GM12878 (cell line): ENCODE measurements at regions not wholly inside any gene's neighbourhood (a gene's known extent, or its start where the extent isn't known, plus 50 kb on each side); places are given as distances from the start of the nearest gene placed in this dataset.

Experiments used
- ATAC-seq: fragments of 200-7000 bp; cut with Tn5 transposase; 3 replicates; pipeline ENCODE4 v1.9.1; 2020; ENCODE audit warnings: mild to moderate bottlenecking, moderate library complexity
- BruUV-seq: library from RNA; stranded (reverse); fragments of 400-500 nt; replicated peaks from 2 replicates; lab custom pipeline; 2021; lab: Mats Ljungman, UMichigan
- CTCF ChIA-PET: fragments of 300-600 bp; sonication (Branson Sonifier 250); formaldehyde crosslinking; extraction: SDS; loops from one replicate; lab custom pipeline; 2021; ENCODE audit warnings: inconsistent platforms; lab: Yijun Ruan, JAX
- POLR2A ChIA-PET: fragments of 350-600 bp; formaldehyde crosslinking; extraction: SDS; loops from one replicate; lab custom pipeline; 2021; ENCODE audit warnings: inconsistent platforms; lab: Charles Lee
- RAD21 ChIA-PET: fragments of 300-600 bp; sonication (Branson Sonifier 250); formaldehyde crosslinking; loops from one replicate; lab custom pipeline; 2023; ENCODE audit warnings: antibody characterized with exemption; ENCODE audit not compliant: unreplicated experiment; lab: Charles Lee
- SMC1A ChIA-PET: fragments of 300-600 bp; sonication (Branson Sonifier 250); formaldehyde crosslinking; loops from one replicate; lab custom pipeline; 2023; ENCODE audit not compliant: unreplicated experiment, uncharacterized antibody; lab: Charles Lee
- DNase-seq: peaks from one replicate; pipeline ENCODE4 v3.0.0-alpha.2; 2011; ENCODE audit warnings: low read depth, low spot score
- FAIRE-seq: peaks from 3 replicates; lab custom pipeline; 2011; peaks lifted over from hg19 to GRCh38; lab: Jason Lieb, UNC
- H2AFZ ChIP-seq: 2 replicates; pipeline ENCODE4 v1.6.0; 2011; ENCODE audit warnings: low read depth, low read length, control low read depth; ENCODE audit not compliant: control insufficient read depth
- H3K27ac ChIP-seq: 2 replicates; pipeline ENCODE4 v1.5.1; 2011; ENCODE audit warnings: control low read depth; ENCODE audit not compliant: control insufficient read depth, insufficient read depth
- H3K27me3 ChIP-seq, 2 experiments: replicated peaks in 1 of 2; 2 replicates each; pipeline versions ENCODE4 v1.6.0 to v1.6.1; 2011; ENCODE audit warnings: low read length in 1 of 2; ENCODE audit not compliant: control insufficient read depth in 2 of 2, insufficient read depth in 2 of 2
- H3K36me3 ChIP-seq, 2 experiments: 2 replicates each; pipeline ENCODE4 v1.5.1; 2011; ENCODE audit warnings: low read length in 1 of 2; ENCODE audit not compliant: control insufficient read depth in 2 of 2, insufficient read depth in 2 of 2
- H3K4me1 ChIP-seq: 2 replicates; pipeline ENCODE4 v1.6.1; 2011; ENCODE audit warnings: mild to moderate bottlenecking, low read length, moderate library complexity, mixed read lengths; ENCODE audit not compliant: control insufficient read depth, insufficient read depth
- H3K4me2 ChIP-seq: 2 replicates; pipeline ENCODE4 v1.6.0; 2011; ENCODE audit warnings: control low read depth; ENCODE audit not compliant: control insufficient read depth, insufficient read depth
- H3K4me3 ChIP-seq: fragments of 200-600 bp; sonication (generic); 2 replicates; pipeline ENCODE4 v1.5.1; 2016
- H3K79me2 ChIP-seq: 2 replicates; pipeline ENCODE4 v1.6.0; 2011; ENCODE audit warnings: low read length; ENCODE audit not compliant: control insufficient read depth, insufficient read depth
- H3K9ac ChIP-seq: 2 replicates; pipeline ENCODE4 v1.8.0; 2011; ENCODE audit warnings: low read length, control low read depth, mixed read lengths; ENCODE audit not compliant: control insufficient read depth, insufficient read depth
- H3K9me3 ChIP-seq: replicated peaks from 3 replicates; pipeline ENCODE4 v1.5.1; 2011; ENCODE audit warnings: mild to moderate bottlenecking, low read length; ENCODE audit not compliant: control insufficient read depth, insufficient read depth
- H4K20me1 ChIP-seq: 2 replicates; pipeline ENCODE4 v1.6.0; 2011; ENCODE audit not compliant: control insufficient read depth, insufficient read depth
- ATF7 ChIP-seq: fragments of 450-650 bp; IDR thresholded peaks from 2 replicates; pipeline ENCODE4 v1.6.1; 2016; ENCODE audit warnings: low read depth, mild to moderate bottlenecking
- CREB1 ChIP-seq: IDR thresholded peaks from 2 replicates; pipeline ENCODE4 v1.6.1; 2012; ENCODE audit warnings: low read depth, mild to moderate bottlenecking, inconsistent platforms
- EGR1 ChIP-seq, 2 experiments: IDR thresholded peaks; 1 replicate in 1 of 2; 2 replicates in 1 of 2; pipeline ENCODE4 v1.6.1; 2011 to 2012; ENCODE audit warnings: low read depth in 2 of 2, low read length in 2 of 2, borderline replicate concordance in 1 of 2, mild to moderate bottlenecking in 1 of 2, moderate library complexity in 1 of 2
- FOXM1 ChIP-seq: IDR thresholded peaks from 2 replicates; pipeline ENCODE4 v1.6.1; 2012; ENCODE audit warnings: low read depth, mild to moderate bottlenecking, inconsistent platforms, low read length, moderate library complexity
- JUNB ChIP-seq: IDR thresholded peaks from 2 replicates; pipeline ENCODE4 v1.6.1; 2016; ENCODE audit warnings: antibody characterized with exemption, mild to moderate bottlenecking
- NFIC ChIP-seq: IDR thresholded peaks from 2 replicates; pipeline ENCODE4 v1.6.1; 2012; ENCODE audit warnings: low read depth, mild to moderate bottlenecking, inconsistent platforms, low read length, moderate library complexity
- NR2C1 ChIP-seq: fragments of 450-650 bp; IDR thresholded peaks from 2 replicates; pipeline ENCODE4 v1.6.1; 2017; ENCODE audit warnings: antibody characterized with exemption, mild to moderate bottlenecking, moderate library complexity
- NR2F1 ChIP-seq: fragments of 450-650 bp; conservative IDR thresholded peaks from 2 replicates; pipeline ENCODE4 v1.6.1; 2017; ENCODE audit warnings: mild to moderate bottlenecking
- RUNX3 ChIP-seq: IDR thresholded peaks from 2 replicates; pipeline ENCODE4 v1.6.1; 2012; ENCODE audit warnings: low read length, inconsistent platforms
- WGBS: methylation state at CpG from one replicate; pipeline ENCODE4 v1.1.6; 2016; ENCODE audit warnings: low lambda C conversion rate; ENCODE audit not compliant: insufficient replicate concordance, insufficient coverage; ENCODE audit errors: missing lambda C conversion rate; 5-methylcytosine and 5-hydroxymethylcytosine counted together
- in situ Hi-C: fragments of 300-500 bp; cut with MboI; formaldehyde crosslinking; loops from 9 replicates; pipeline ENCODE4 v1.14.3; 2018; ENCODE audit warnings: mixed read lengths
- intact Hi-C: fragments of 100-400 bp; cut with micrococcal nuclease; formaldehyde crosslinking; loops from one replicate; pipeline ENCODE4 v1.14.2; 2022; ENCODE audit not compliant: unreplicated experiment
- TF ChIP-seq, protein P1 (sequence below): fragments of 450-650 bp; IDR thresholded peaks from 2 replicates; pipeline ENCODE4 v1.6.1; 2017; ENCODE audit warnings: low read depth, mild to moderate bottlenecking, moderate library complexity

DNA sequence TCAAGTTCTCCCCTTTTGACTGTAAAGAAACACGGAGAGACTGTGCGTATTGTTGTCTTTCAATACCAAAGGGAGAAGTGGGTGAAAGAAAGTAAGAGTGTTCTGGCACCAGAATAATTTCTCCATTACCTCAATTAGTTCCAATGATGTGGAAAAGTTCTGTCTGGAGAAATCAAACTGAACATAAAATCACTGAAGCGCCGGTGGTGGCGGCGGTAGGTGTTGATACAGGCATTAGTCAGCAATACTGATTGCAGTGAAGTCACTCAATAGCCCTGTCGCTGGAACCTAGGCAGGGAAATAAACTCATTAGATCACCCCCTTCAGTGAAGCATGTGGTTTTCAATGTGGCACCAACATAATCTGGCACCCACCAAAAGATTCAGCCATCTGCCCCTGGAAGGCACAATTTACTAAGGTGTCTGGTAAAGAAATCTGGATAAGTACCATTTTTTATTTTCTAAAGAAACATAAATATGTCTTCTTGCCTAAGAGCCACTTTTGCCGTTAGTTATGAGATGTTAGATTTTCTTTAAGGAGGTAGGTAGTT is 274.2 kb upstream of the SOX9 start:
- H3K36me3 ChIP-seq, result no peaks in the 10 kb centered on the region
- H3K9ac ChIP-seq, result no peak overlapping the region
- no peak for TF ChIP-seq ATF7
- TF ChIP-seq, all 136 proteins: peak for 0
- no TSS peak for BruUV-seq
- Histone ChIP-seq H3K27ac (no peak overlapping the region), H4K20me1 (no peaks in the 10 kb centered on the region), H3K4me3 (no peak overlapping the region), H3K4me2 (no peak overlapping the region), H3K79me2 (no peaks in the 10 kb centered on the region), H3K27me3 (no peaks in the 10 kb centered on the region), H3K9me3 (no peaks in the 10 kb centered on the region; the same call in 2 of the 3 replicates), H2AFZ (no peak overlapping the region), H3K4me1 (no peaks in the 10 kb centered on the region)
- ChIA-PET CTCF (no interaction called here), SMC1A (no interaction called here), RAD21 (no interaction called here), POLR2A (no interaction called here)
- ATAC-seq (no peak), DNase-seq (no peak), FAIRE-seq (no peak)
- WGBS, result 76% methylated on average over 8 of the region's 8 CpGs
- intact Hi-C loops, result no loop called here
- in situ Hi-C loops, result no loop called here

DNA sequence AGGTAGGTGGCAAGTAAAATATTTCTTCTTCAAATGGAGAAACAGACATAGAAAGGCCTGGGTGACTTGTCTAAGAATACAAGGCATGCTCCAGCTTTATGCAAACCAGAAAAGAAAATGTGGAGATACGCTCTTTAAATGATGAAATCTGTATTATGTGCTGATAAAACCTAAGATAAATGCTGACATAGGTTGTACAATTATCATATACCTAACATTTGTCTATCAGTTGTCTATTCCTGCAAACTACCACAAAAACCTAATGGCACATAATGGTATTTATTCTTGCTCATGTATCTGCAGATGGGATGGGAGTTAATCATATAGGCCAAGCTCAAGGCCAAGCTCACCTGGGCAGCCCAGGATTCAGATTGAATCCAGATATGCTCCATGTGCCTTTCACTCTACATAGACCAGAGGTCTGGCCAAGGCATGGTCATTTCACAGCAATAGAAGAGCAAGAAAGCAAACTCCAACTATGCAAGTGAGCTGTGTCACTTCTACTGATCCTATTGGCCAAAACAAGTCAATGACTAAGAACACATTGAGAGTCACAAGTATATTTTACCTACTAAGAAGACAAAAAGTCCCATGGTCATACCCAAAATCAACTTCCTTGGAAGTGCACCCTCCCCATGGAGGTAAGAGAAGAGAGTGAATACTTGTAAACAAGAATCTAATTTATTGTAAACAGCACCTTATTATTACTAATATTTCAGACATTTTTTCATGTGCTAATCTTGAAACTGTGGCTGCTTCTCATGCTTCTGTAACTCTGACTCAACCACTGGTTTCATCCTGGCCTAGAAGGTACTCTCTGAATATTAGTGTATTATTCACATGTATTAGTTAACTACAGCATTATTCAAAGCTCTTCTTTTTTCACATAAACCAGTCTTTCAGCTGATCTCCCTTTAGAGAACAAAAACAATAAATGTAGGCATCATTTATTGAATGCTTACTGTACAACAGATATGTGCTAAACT is 270.7 kb upstream of the SOX9 start:
- H2AFZ ChIP-seq, result peak overlapping the region; percentile 34
- 0% methylated on average over 1 of the region's 1 CpG for WGBS
- DNase-seq, result no peak
- H3K4me3 ChIP-seq, result no peak overlapping the region
- ChIA-PET POLR2A (no interaction called here), SMC1A (interaction anchor here (1.0 kb wide), 1 partner anchor 155 kb away, joined by 3 read pairs; no protein-coding TSS in a partner anchor), CTCF (no interaction called here), RAD21 (interaction anchor here (1.2 kb wide), 1 partner anchor 33 kb away, joined by 3 read pairs; no protein-coding TSS in a partner anchor)
- H3K27ac ChIP-seq, result peak overlapping the region; percentile 31; the same call in 1 of the 2 replicates
- no peak overlapping the region for H3K9ac ChIP-seq
- intact Hi-C loops (loop anchor here (2.0 kb wide), 1 partner anchor 155 kb away; no protein-coding TSS in a partner anchor), in situ Hi-C loops (no loop called here)
- TF ChIP-seq, protein P1, sequence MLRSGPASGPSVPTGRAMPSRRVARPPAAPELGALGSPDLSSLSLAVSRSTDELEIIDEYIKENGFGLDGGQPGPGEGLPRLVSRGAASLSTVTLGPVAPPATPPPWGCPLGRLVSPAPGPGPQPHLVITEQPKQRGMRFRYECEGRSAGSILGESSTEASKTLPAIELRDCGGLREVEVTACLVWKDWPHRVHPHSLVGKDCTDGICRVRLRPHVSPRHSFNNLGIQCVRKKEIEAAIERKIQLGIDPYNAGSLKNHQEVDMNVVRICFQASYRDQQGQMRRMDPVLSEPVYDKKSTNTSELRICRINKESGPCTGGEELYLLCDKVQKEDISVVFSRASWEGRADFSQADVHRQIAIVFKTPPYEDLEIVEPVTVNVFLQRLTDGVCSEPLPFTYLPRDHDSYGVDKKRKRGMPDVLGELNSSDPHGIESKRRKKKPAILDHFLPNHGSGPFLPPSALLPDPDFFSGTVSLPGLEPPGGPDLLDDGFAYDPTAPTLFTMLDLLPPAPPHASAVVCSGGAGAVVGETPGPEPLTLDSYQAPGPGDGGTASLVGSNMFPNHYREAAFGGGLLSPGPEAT, result 0 out of 2 replicates have a peak, but pooled peaks have one; percentile 27
- TF ChIP-seq NFIC (peak; percentile 19; the same call in 1 of the 2 replicates), CREB1 (no peak), JUNB (peak; percentile 57), NR2C1 (no peak), RUNX3 (peak; percentile 27; the same call in 1 of the 2 replicates), FOXM1 (peak; percentile 39; the same call in 1 of the 2 replicates), NR2F1 (no peak), EGR1 (IDR thresholded peaks at IDR 0.05; ENCODE audit: borderline replicate concordance in 1 of 2, low read depth in 2 of 2, low read length in 2 of 2) (no peak)
- no peaks in the 10 kb centered on the region for H3K4me1 ChIP-seq
- peak; percentile 77 for FAIRE-seq
- ATAC-seq, result peak; percentile 90
- H3K79me2 ChIP-seq, result no peaks in the 10 kb centered on the region
- no peak overlapping the region for H3K4me2 ChIP-seq
- H3K27me3 ChIP-seq, result no peaks in the 10 kb centered on the region
- BruUV-seq, result no TSS peak
- no peaks in the 10 kb centered on the region for H4K20me1 ChIP-seq
- peaks cover 2% of the 10 kb centered on the region; the same call in 2 of the 3 replicates for H3K9me3 ChIP-seq
- H3K36me3 ChIP-seq, result no peaks in the 10 kb centered on the region
